ENCODE measurements at regions not wholly inside any gene's neighbourhood (a gene's known extent, or its start where the extent isn't known, plus 50 kb on each side); places are given as distances from the start of the nearest gene placed in this dataset.

- TF ChIP-seq, protein P1, sequence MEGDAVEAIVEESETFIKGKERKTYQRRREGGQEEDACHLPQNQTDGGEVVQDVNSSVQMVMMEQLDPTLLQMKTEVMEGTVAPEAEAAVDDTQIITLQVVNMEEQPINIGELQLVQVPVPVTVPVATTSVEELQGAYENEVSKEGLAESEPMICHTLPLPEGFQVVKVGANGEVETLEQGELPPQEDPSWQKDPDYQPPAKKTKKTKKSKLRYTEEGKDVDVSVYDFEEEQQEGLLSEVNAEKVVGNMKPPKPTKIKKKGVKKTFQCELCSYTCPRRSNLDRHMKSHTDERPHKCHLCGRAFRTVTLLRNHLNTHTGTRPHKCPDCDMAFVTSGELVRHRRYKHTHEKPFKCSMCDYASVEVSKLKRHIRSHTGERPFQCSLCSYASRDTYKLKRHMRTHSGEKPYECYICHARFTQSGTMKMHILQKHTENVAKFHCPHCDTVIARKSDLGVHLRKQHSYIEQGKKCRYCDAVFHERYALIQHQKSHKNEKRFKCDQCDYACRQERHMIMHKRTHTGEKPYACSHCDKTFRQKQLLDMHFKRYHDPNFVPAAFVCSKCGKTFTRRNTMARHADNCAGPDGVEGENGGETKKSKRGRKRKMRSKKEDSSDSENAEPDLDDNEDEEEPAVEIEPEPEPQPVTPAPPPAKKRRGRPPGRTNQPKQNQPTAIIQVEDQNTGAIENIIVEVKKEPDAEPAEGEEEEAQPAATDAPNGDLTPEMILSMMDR (conservative IDR thresholded peaks at IDR 0.05; ENCODE audit: control insufficient read depth, insufficient read depth, low read depth, low read length), result no peak
- no peak overlapping the region for H3K4me3 ChIP-seq (ENCODE audit: control insufficient read depth, low read depth, low read length)
- no peak for DNase-seq (ENCODE audit: low read depth)
Observed at GRCh38 chr11:23959462-23959861, 537.4 kb upstream of the LUZP2 start.

DNA sequence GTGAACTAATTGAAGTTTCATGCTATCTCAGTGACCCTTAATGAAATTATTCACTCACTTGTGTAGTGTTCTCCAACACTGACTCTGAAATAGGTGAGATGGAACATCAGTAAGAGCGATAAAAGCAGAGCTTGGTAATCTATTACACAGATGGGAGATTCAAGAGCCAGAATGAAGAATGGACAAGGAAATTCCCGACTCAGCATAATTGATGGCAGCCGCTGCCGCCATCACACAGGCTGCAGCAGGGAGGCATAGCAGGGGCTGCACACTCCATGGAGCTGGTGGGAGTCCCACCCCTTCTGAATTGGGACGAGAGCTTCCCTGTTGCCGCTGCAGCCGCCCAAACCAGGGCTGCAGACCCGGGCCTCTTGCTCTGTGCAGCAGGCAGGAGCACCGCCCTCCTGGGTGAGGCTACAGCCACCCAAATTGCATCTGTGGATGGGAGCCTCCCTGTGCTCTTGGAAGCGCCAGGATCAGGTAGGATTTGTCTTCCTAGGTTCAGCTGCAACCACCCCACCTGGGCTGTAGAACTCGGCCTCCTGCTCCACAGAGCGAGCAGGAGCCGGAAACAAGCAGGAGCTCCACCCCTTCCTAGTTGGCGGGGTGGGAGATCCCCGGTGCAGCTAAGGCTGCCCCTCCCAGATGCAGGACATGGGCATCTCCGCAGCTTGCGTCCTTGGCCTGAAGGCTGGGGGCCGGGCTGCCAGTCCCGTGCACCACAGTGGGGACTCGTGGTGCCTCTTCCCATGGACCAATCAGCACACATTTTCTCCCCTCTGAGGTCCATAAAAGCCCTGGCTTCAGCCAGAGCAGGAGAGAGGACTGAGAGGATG, 535.1 kb upstream of the LUZP2 start:
- no peak overlapping the region for H3K4me3 ChIP-seq (ENCODE audit: control insufficient read depth, low read depth, low read length)
- no peak for DNase-seq (ENCODE audit: low read depth)
- TF ChIP-seq, protein P1 (conservative IDR thresholded peaks at IDR 0.05; ENCODE audit: control insufficient read depth, insufficient read depth, low read depth, low read length), result no peak

GRCh38 chr11:23973244-23973643, 523.6 kb upstream of the LUZP2 start:
- TF ChIP-seq, protein P1 (conservative IDR thresholded peaks at IDR 0.05; ENCODE audit: control insufficient read depth, insufficient read depth, low read depth, low read length), result no peak
- H3K4me3 ChIP-seq (ENCODE audit: control insufficient read depth, low read depth, low read length), result no peak overlapping the region
- no peak for DNase-seq (ENCODE audit: low read depth)

- DNase-seq (ENCODE audit: low read depth), result no peak
- H3K4me3 ChIP-seq (ENCODE audit: control insufficient read depth, low read depth, low read length), result no peak overlapping the region
- TF ChIP-seq, protein P1 (conservative IDR thresholded peaks at IDR 0.05; ENCODE audit: control insufficient read depth, insufficient read depth, low read depth, low read length), result no peak
Observed at GRCh38 chr11:23974051-23974450, 522.8 kb upstream of the LUZP2 start.

- TF ChIP-seq, protein P1 (conservative IDR thresholded peaks at IDR 0.05; ENCODE audit: control insufficient read depth, insufficient read depth, low read depth, low read length), result no peak
- no peak overlapping the region for H3K4me3 ChIP-seq (ENCODE audit: control insufficient read depth, low read depth, low read length)
- no peak for DNase-seq (ENCODE audit: low read depth)
Observed at GRCh38 chr11:23974601-23975000, 522.3 kb upstream of the LUZP2 start.

GRCh38 chr11:23976426-23976825, 520.4 kb upstream of the LUZP2 start:
- DNase-seq (ENCODE audit: low read depth), result peak; percentile 68
- no peak overlapping the region for H3K4me3 ChIP-seq (ENCODE audit: control insufficient read depth, low read depth, low read length)
- TF ChIP-seq, protein P1 (conservative IDR thresholded peaks at IDR 0.05; ENCODE audit: control insufficient read depth, insufficient read depth, low read depth, low read length), result no peak
